HCT116 (cell line): ENCODE measurements at regions not wholly inside any gene's neighbourhood (a gene's known extent, or its start where the extent isn't known, plus 50 kb on each side); places are given as distances from the start of the nearest gene placed in this dataset.

Experiments used
- ATAC-seq: fragments of 200-7000 bp; cut with Tn5 transposase; 2 replicates; pipeline ENCODE4 v1.9.1; 2020; ENCODE audit warnings: mild to moderate bottlenecking, moderate library complexity
- BruUV-seq: library from RNA; stranded (reverse); fragments of 400-500 nt; replicated peaks from 2 replicates; lab custom pipeline; 2021; lab: Mats Ljungman, UMichigan
- CTCF ChIA-PET: fragments of 300-600 bp; sonication (Branson Sonifier 250); formaldehyde crosslinking; loops from one replicate; lab custom pipeline; 2021; ENCODE audit warnings: antibody characterized with exemption; lab: Charles Lee
- POLR2A ChIA-PET: fragments of 300-600, 350-600 bp; sonication (Branson Sonifier 250); formaldehyde crosslinking; loops from one replicate; lab custom pipeline; 2021; ENCODE audit warnings: antibody characterized with exemption; lab: Charles Lee
- RAD21 ChIA-PET, 2 experiments: fragments of 300-600 bp; sonication (Branson Sonifier 250); formaldehyde crosslinking; loops; one replicate each; lab custom pipeline; 2023; ENCODE audit warnings: low total read pairs in 2 of 2; ENCODE audit not compliant: uncharacterized antibody in 2 of 2, unreplicated experiment in 2 of 2, low non-redundant PET in 1 of 2; lab: Charles Lee
- DNase-seq: peaks from one replicate; pipeline ENCODE4 v3.0.0-alpha.2; 2010; ENCODE audit warnings: low read depth, low spot score
- H2AFZ ChIP-seq: fragments of 200-600 bp; shearing (Covaris generic), sonication (generic); 2 replicates; pipeline ENCODE4 v1.6.1; 2017; ENCODE audit warnings: low read depth, mixed run types, mixed read lengths, antibody characterized with exemption, low read length; ENCODE audit not compliant: poor library complexity, severe bottlenecking
- H3K27ac ChIP-seq: 2 replicates; pipeline ENCODE4 v1.5.1; 2012; ENCODE audit warnings: low read depth, low read length
- H3K27me3 ChIP-seq: fragments of 200-600 bp; sonication (generic); 2 replicates; pipeline ENCODE4 v1.6.1; 2016; ENCODE audit warnings: mixed run types, low read length, mixed read lengths; ENCODE audit not compliant: insufficient read depth
- H3K36me3 ChIP-seq, 2 experiments: fragments of 200-500 bp in 1 of 2; fragments of 200-600 bp in 1 of 2; sonication (Bioruptor generic) in 1 of 2; sonication (generic) in 1 of 2; 2 replicates each; pipeline versions ENCODE4 v1.5.1 to v1.6.1; 2014 to 2016; ENCODE audit warnings: low read length in 2 of 2, inconsistent platforms in 1 of 2, mixed read lengths in 1 of 2, mixed run types in 1 of 2; ENCODE audit not compliant: insufficient read depth in 2 of 2, control insufficient read depth in 1 of 2
- H3K4me1 ChIP-seq, 2 experiments: fragments of 200-600 bp in 1 of 2; sonication (generic) in 1 of 2; 2 replicates each; pipeline versions ENCODE4 v1.5.1 to v1.6.1; 2012 to 2017; ENCODE audit warnings: low read length in 2 of 2, inconsistent platforms in 1 of 2, mild to moderate bottlenecking in 1 of 2, mixed read lengths in 1 of 2, mixed run types in 1 of 2, moderate library complexity in 1 of 2; ENCODE audit not compliant: insufficient read depth in 2 of 2, control insufficient read depth in 1 of 2
- H3K4me2 ChIP-seq: fragments of 200-600 bp; sonication (generic); 2 replicates; pipeline ENCODE4 v1.6.1; 2017; ENCODE audit warnings: mixed run types, low read length, mixed read lengths
- H3K4me3 ChIP-seq, 2 experiments: fragments of 200-600 bp in 1 of 2; sonication (generic) in 1 of 2; replicated peaks in 1 of 2; 2 replicates each; pipeline ENCODE4 v1.5.1; 2011 to 2016; ENCODE audit warnings: low read length in 2 of 2, control low read depth in 1 of 2, low read depth in 1 of 2, mild to moderate bottlenecking in 1 of 2, mixed read lengths in 1 of 2, mixed run types in 1 of 2
- H3K79me2 ChIP-seq: fragments of 200-600 bp; sonication (generic); 2 replicates; pipeline ENCODE4 v1.6.1; 2017; ENCODE audit warnings: mild to moderate bottlenecking, mixed run types, low read length, moderate library complexity, mixed read lengths; ENCODE audit not compliant: insufficient read depth
- H3K9ac ChIP-seq: fragments of 200-600 bp; sonication (generic); 2 replicates; pipeline ENCODE4 v1.6.1; 2016; ENCODE audit warnings: low read length, mixed read lengths
- H3K9me2 ChIP-seq: fragments of 200-600 bp; sonication (generic), shearing (Covaris generic); 2 replicates; pipeline ENCODE4 v1.6.1; 2017; ENCODE audit warnings: mixed run types, mild to moderate bottlenecking, moderate library complexity; ENCODE audit not compliant: insufficient read depth
- H3K9me3 ChIP-seq, 2 experiments: fragments of 200-500 bp in 1 of 2; fragments of 200-600 bp in 1 of 2; sonication (Bioruptor generic) in 1 of 2; sonication (generic) in 1 of 2; 2 replicates each; pipeline ENCODE4 v1.6.1; 2014 to 2017; ENCODE audit warnings: low read length in 2 of 2, mixed read lengths in 2 of 2, inconsistent platforms in 1 of 2, low read depth in 1 of 2, mild to moderate bottlenecking in 1 of 2, mixed run types in 1 of 2, moderate library complexity in 1 of 2; ENCODE audit not compliant: control insufficient read depth in 1 of 2, insufficient read depth in 1 of 2
- H4K20me1 ChIP-seq: fragments of 200-600 bp; sonication (generic), shearing (Covaris generic); 2 replicates; pipeline ENCODE4 v1.6.1; 2017; ENCODE audit warnings: mixed run types, mild to moderate bottlenecking, moderate library complexity; ENCODE audit not compliant: insufficient read depth
- ATF3 ChIP-seq: IDR thresholded peaks from 2 replicates; pipeline ENCODE4 v1.6.1; 2012
- CEBPB ChIP-seq: IDR thresholded peaks from 2 replicates; pipeline ENCODE4 v1.6.1; 2012; ENCODE audit warnings: low read depth
- EGR1 ChIP-seq: IDR thresholded peaks from 2 replicates; pipeline ENCODE4 v1.6.1; 2012; ENCODE audit warnings: low read depth
- EZH2phosphoT487 ChIP-seq: fragments of 200-600 bp; IDR thresholded peaks from 2 replicates; pipeline ENCODE4 v1.6.1; 2018; ENCODE audit warnings: antibody characterized with exemption, borderline replicate concordance
- JUND ChIP-seq: IDR thresholded peaks from 2 replicates; pipeline ENCODE4 v1.6.1; 2012
- POLR2A ChIP-seq: IDR thresholded peaks from 2 replicates; pipeline ENCODE4 v1.7.0; 2011; ENCODE audit warnings: borderline replicate concordance; ENCODE audit not compliant: insufficient read depth, insufficient read length; ENCODE audit errors: extremely low read depth
- POLR2AphosphoS5 ChIP-seq: IDR thresholded peaks from 2 replicates; pipeline ENCODE4 v1.6.1; 2011; ENCODE audit warnings: mild to moderate bottlenecking, low read depth, low read length, moderate library complexity
- REST ChIP-seq: IDR thresholded peaks from 2 replicates; pipeline ENCODE4 v1.6.1; 2012; ENCODE audit warnings: low read depth
- TCF7L2 ChIP-seq: IDR thresholded peaks from 2 replicates; pipeline ENCODE4 v1.7.0; 2011; ENCODE audit warnings: borderline replicate concordance, inconsistent platforms; ENCODE audit not compliant: insufficient read depth, insufficient read length; ENCODE audit errors: extremely low read depth
- YY1 ChIP-seq: IDR thresholded peaks from 2 replicates; pipeline ENCODE4 v1.6.1; 2011; ENCODE audit warnings: low read length, low read depth, moderate library complexity, mild to moderate bottlenecking; ENCODE audit not compliant: insufficient replicate concordance; ENCODE audit errors: extremely low read depth
- ZBTB33 ChIP-seq: IDR thresholded peaks from 2 replicates; pipeline ENCODE4 v1.6.1; 2011; ENCODE audit warnings: mild to moderate bottlenecking, low read length, moderate library complexity; ENCODE audit not compliant: insufficient replicate concordance; ENCODE audit errors: extremely low read depth
- intact Hi-C: fragments of 100-400 bp; cut with micrococcal nuclease; formaldehyde crosslinking; loops from 2 replicates; pipeline ENCODE4 v1.10.0; 2022

GRCh38 chr3:140856905-140857304 is 84.7 kb upstream of the SLC25A36 start (continued):
- TF ChIP-seq ATF3 (no peak), POLR2AphosphoS5 (no peak), CEBPB (no peak), TCF7L2 (no peak)

- no peaks in the 10 kb centered on the region for H3K36me3 ChIP-seq
- H3K27me3 ChIP-seq = peaks cover 13% of the 10 kb centered on the region
- H3K4me2 ChIP-seq = no peak overlapping the region
- H3K79me2 ChIP-seq = no peaks in the 10 kb centered on the region
- no peak overlapping the region for H3K9ac ChIP-seq
- TF ChIP-seq REST (no peak), CEBPB (no peak), YY1 (no peak), ZBTB33 (no peak), EZH2phosphoT487 (no peak), EGR1 (no peak), JUND (no peak), POLR2A (no peak), TCF7L2 (no peak)
- DNase-seq (no peak), ATAC-seq (no peak)
- BruUV-seq = no TSS peak
- no peak overlapping the region for H2AFZ ChIP-seq
- CTCF ChIA-PET = no interaction called here
- no peak overlapping the region for H3K27ac ChIP-seq
- H3K9me3 ChIP-seq = no peaks in the 10 kb centered on the region
- RAD21 ChIA-PET = no interaction called here
- H4K20me1 ChIP-seq = no peaks in the 10 kb centered on the region
- intact Hi-C loops = no loop called here
- no peak overlapping the region for H3K4me3 ChIP-seq
- H3K9me2 ChIP-seq = no peaks in the 10 kb centered on the region
- POLR2A ChIA-PET = no interaction called here
- no peaks in the 10 kb centered on the region for H3K4me1 ChIP-seq
Observed at GRCh38 chr3:140857993-140858392, 83.6 kb upstream of the SLC25A36 start.
